K562 (cell line): ENCODE measurements at regions not wholly inside any gene's neighbourhood (a gene's known extent, or its start where the extent isn't known, plus 50 kb on each side); places are given as distances from the start of the nearest gene placed in this dataset.

ENCODE experiments used
- ATAC-seq: fragments of 200-7000 bp; cut with Tn5 transposase; 3 replicates; pipeline ENCODE4 v1.9.1; 2020; ENCODE audit warnings: moderate library complexity
- BruUV-seq: library from RNA; stranded (reverse); fragments of 400-500 nt; replicated peaks from 2 replicates; lab custom pipeline; 2021; lab: Mats Ljungman, UMichigan
- CTCF ChIA-PET: fragments of 300-600 bp; formaldehyde crosslinking; extraction: SDS; loops from one replicate; lab custom pipeline; 2021; ENCODE audit warnings: low intra/inter-chr PET ratio; lab: Yijun Ruan, JAX
- POLR2A ChIA-PET: fragments of 300-600, 350-650 bp; sonication (Branson Sonifier 250); formaldehyde crosslinking; extraction: SDS; loops from one replicate; lab custom pipeline; 2021; ENCODE audit warnings: antibody characterized with exemption, inconsistent platforms; lab: Yijun Ruan, JAX
- DNase-seq, 4 experiments: peaks; one replicate each; pipeline versions ENCODE4 v3.0.0 to v3.0.0-alpha.2; 2011 to 2018; ENCODE audit warnings: low spot score in 3 of 4, mixed read lengths in 3 of 4; ENCODE audit errors: extremely low read depth in 1 of 4
- FAIRE-seq: peaks from 2 replicates; lab custom pipeline; 2011; peaks lifted over from hg19 to GRCh38; lab: Jason Lieb, UNC
- H2AFZ ChIP-seq: 2 replicates; pipeline ENCODE4 v1.6.0; 2011; ENCODE audit warnings: low read depth, low read length, control low read depth, inconsistent platforms
- H3K27ac ChIP-seq: fragments of 200-600 bp; 3 replicates; pipeline ENCODE4 v1.8.0; 2011; ENCODE audit warnings: low read depth, mild to moderate bottlenecking, control low read depth, inconsistent platforms, low read length, moderate library complexity, mixed read lengths; ENCODE audit errors: extremely low read depth
- H3K27me3 ChIP-seq, 2 experiments: fragments of 300-600 bp in 1 of 2; 2 replicates in 1 of 2; 3 replicates in 1 of 2; pipeline versions ENCODE4 v1.6.0 to v1.8.0; 2011; ENCODE audit warnings: inconsistent platforms in 2 of 2, low read length in 2 of 2, mild to moderate bottlenecking in 1 of 2, mixed read lengths in 1 of 2, moderate library complexity in 1 of 2; ENCODE audit not compliant: control insufficient read depth in 2 of 2, insufficient read depth in 2 of 2
- H3K36me3 ChIP-seq: fragments of 300-600 bp; 3 replicates; pipeline ENCODE4 v1.8.0; 2011; ENCODE audit warnings: mild to moderate bottlenecking, low read length, inconsistent platforms; ENCODE audit not compliant: control insufficient read depth, insufficient read depth
- H3K4me1 ChIP-seq, 2 experiments: fragments of 200-600 bp in 1 of 2; replicated peaks in 1 of 2; 2 replicates in 1 of 2; 3 replicates in 1 of 2; pipeline versions ENCODE4 v1.5.1 to v1.8.0; 2011; ENCODE audit warnings: inconsistent platforms in 2 of 2, low read length in 2 of 2, mild to moderate bottlenecking in 1 of 2, mixed read lengths in 1 of 2, moderate library complexity in 1 of 2; ENCODE audit not compliant: control insufficient read depth in 2 of 2, insufficient read depth in 2 of 2
- H3K4me2 ChIP-seq: 2 replicates; pipeline ENCODE4 v1.6.1; 2011; ENCODE audit warnings: low read length, control low read depth, inconsistent platforms, mixed read lengths; ENCODE audit not compliant: insufficient read depth
- H3K4me3 ChIP-seq: fragments of 200-600 bp; sonication (generic), shearing (Covaris generic); 2 replicates; pipeline ENCODE4 v1.5.1; 2016; ENCODE audit warnings: control low read depth, inconsistent platforms
- H3K79me2 ChIP-seq: fragments of 200-600 bp; 3 replicates; pipeline ENCODE4 v1.8.0; 2011; ENCODE audit warnings: low read length, inconsistent platforms; ENCODE audit not compliant: control insufficient read depth, insufficient read depth
- H3K9ac ChIP-seq, 2 experiments: 2 replicates each; pipeline versions ENCODE4 v1.6.0 to v1.6.1; 2011; ENCODE audit warnings: low read depth in 2 of 2, low read length in 2 of 2, control low read depth in 1 of 2, inconsistent platforms in 1 of 2, mild to moderate bottlenecking in 1 of 2, mixed read lengths in 1 of 2; ENCODE audit not compliant: insufficient read depth in 1 of 2
- H3K9me1 ChIP-seq: one replicate; pipeline ENCODE4 v1.6.0; 2011; ENCODE audit warnings: inconsistent platforms, mild to moderate bottlenecking, low read length, moderate library complexity; ENCODE audit not compliant: control insufficient read depth, insufficient read depth
- H3K9me3 ChIP-seq: replicated peaks from 2 replicates; pipeline ENCODE4 v1.5.1; 2011; ENCODE audit warnings: low read depth, low read length, inconsistent platforms; ENCODE audit not compliant: control insufficient read depth, insufficient read depth
- H4K20me1 ChIP-seq: replicated peaks from 2 replicates; pipeline ENCODE4 v1.6.1; 2011; ENCODE audit warnings: low read length, inconsistent platforms, mixed read lengths; ENCODE audit not compliant: control insufficient read depth, insufficient read depth
- ARID1B ChIP-seq: fragments of 450-650 bp; IDR thresholded peaks from 2 replicates; pipeline ENCODE4 v1.6.1; 2016; ENCODE audit warnings: antibody characterized with exemption, mild to moderate bottlenecking, inconsistent platforms
- CHD4 ChIP-seq: fragments of 200-600 bp; sonication (generic); IDR thresholded peaks from 3 replicates; pipeline ENCODE4 v1.6.1; 2012; ENCODE audit warnings: low read depth, mild to moderate bottlenecking, mixed read lengths, low read length, inconsistent platforms; ENCODE audit not compliant: insufficient read depth, insufficient replicate concordance, poor library complexity, severe bottlenecking
- ELF2 ChIP-seq: fragments of 250-450 bp; sonication (Bioruptor Pico); IDR thresholded peaks from 2 replicates; pipeline ENCODE4 v1.5.0; 2021; ENCODE audit warnings: mild to moderate bottlenecking
- POLR2G ChIP-seq: fragments of 200-400 bp; formaldehyde crosslinking; IDR thresholded peaks from 2 replicates; pipeline ENCODE4 v1.6.1; 2017; ENCODE audit warnings: low read depth, mild to moderate bottlenecking, antibody characterized with exemption, low read length, moderate library complexity
- RBM14 ChIP-seq: fragments of 200-400 bp; formaldehyde crosslinking; IDR thresholded peaks from 2 replicates; pipeline ENCODE4 v1.6.1; 2018; ENCODE audit warnings: low read depth, mild to moderate bottlenecking, low read length, moderate library complexity, borderline replicate concordance; ENCODE audit not compliant: insufficient read depth
- RBM25 ChIP-seq: fragments of 200-400 bp; formaldehyde crosslinking; IDR thresholded peaks from 2 replicates; pipeline ENCODE4 v1.6.1; 2018; ENCODE audit warnings: low read length, low read depth, moderate library complexity; ENCODE audit not compliant: severe bottlenecking
- ZNF668 ChIP-seq: fragments of 250-450 bp; sonication (Bioruptor Pico); IDR thresholded peaks from 2 replicates; pipeline ENCODE4 v1.8.0; 2022; ENCODE audit warnings: mild to moderate bottlenecking, inconsistent platforms
- WGBS: fragments of 100-300 bp; shearing (Covaris generic); methylation state at CpG from one replicate; pipeline ENCODE4 v1.1.6; 2016; ENCODE audit warnings: low coverage, mixed read lengths; ENCODE audit not compliant: insufficient coverage; ENCODE audit errors: missing lambda C conversion rate; 5-methylcytosine and 5-hydroxymethylcytosine counted together
- in situ Hi-C: fragments of 300-500 bp; cut with MboI; formaldehyde crosslinking; loops from 4 replicates; pipeline ENCODE4 v1.15.0; 2018; ENCODE audit warnings: inconsistent platforms, mixed read lengths
- intact Hi-C: fragments of 100-400 bp; cut with micrococcal nuclease; formaldehyde crosslinking; loops from 2 replicates; pipeline ENCODE4 v1.14.2; 2022
- TF ChIP-seq, protein P1 (sequence below): fragments of 150-350 bp; IDR thresholded peaks from 2 replicates; pipeline ENCODE4 v1.6.1; 2014; ENCODE audit warnings: low read depth, mild to moderate bottlenecking, low read length, borderline replicate concordance

DNA sequence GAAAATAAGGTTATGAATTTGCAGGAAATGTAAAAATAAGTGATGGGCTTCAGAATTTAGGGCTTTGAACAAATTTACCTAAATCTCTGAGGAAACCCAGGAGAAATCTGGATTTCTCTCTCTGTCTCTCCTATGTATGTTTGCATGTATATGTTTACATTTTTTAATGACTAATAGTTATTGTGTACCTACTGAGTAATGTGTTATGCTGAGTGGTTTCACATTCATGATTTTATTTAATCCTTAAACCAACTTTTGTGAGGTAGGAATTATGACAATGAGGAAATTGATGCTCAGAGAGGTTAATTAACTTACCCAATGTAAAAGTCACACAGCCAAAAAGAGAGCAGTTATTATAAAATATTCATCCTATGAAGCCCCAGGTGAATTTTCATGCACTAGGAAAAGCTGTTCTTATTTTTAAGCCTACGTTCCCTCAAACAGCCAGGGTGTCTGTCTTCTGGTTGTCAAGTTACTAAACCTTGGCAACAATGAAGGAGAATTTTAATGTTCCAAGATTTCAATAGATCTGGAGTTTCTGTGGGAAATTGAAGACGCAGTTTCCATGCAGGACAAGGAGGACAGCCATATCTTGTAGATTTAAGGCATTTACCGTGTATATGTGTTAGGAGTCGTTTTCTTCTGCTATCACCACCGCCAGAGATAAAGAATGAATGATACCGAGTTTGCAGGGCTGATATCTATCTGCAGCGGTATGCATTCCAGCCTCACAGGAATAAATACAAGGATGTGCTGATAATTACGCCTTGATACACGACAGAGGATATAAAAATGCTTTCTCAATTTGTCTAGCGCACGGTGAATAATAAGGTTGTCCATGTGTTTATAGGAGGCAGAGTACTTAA lies 484.8 kb downstream of the ZSWIM6 start:
- in situ Hi-C loops: no loop called here
- no peak overlapping the region for H3K4me2 ChIP-seq
- H4K20me1 ChIP-seq: no peaks in the 10 kb centered on the region
- H3K9me1 ChIP-seq: no peaks in the 10 kb centered on the region
- intact Hi-C loops: no loop called here
- H2AFZ ChIP-seq: no peak overlapping the region
- ATAC-seq (no peak), DNase-seq (no peak), FAIRE-seq (no peak)
- no peak for TF ChIP-seq CHD4
- no peak for TF ChIP-seq POLR2G
- TF ChIP-seq ELF2 (CRISPR knock-in tag): no peak
- TF ChIP-seq, protein P1, sequence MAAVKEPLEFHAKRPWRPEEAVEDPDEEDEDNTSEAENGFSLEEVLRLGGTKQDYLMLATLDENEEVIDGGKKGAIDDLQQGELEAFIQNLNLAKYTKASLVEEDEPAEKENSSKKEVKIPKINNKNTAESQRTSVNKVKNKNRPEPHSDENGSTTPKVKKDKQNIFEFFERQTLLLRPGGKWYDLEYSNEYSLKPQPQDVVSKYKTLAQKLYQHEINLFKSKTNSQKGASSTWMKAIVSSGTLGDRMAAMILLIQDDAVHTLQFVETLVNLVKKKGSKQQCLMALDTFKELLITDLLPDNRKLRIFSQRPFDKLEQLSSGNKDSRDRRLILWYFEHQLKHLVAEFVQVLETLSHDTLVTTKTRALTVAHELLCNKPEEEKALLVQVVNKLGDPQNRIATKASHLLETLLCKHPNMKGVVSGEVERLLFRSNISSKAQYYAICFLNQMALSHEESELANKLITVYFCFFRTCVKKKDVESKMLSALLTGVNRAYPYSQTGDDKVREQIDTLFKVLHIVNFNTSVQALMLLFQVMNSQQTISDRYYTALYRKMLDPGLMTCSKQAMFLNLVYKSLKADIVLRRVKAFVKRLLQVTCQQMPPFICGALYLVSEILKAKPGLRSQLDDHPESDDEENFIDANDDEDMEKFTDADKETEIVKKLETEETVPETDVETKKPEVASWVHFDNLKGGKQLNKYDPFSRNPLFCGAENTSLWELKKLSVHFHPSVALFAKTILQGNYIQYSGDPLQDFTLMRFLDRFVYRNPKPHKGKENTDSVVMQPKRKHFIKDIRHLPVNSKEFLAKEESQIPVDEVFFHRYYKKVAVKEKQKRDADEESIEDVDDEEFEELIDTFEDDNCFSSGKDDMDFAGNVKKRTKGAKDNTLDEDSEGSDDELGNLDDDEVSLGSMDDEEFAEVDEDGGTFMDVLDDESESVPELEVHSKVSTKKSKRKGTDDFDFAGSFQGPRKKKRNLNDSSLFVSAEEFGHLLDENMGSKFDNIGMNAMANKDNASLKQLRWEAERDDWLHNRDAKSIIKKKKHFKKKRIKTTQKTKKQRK: no peak
- TF ChIP-seq RBM25: peak; percentile 39
- no peak for TF ChIP-seq RBM14
- no peak for TF ChIP-seq ZNF668
- no peak for TF ChIP-seq ARID1B
- no peaks in the 10 kb centered on the region for H3K79me2 ChIP-seq
- H3K36me3 ChIP-seq: no peaks in the 10 kb centered on the region
- H3K4me3 ChIP-seq: no peak overlapping the region
- POLR2A ChIA-PET: no interaction called here
- H3K27ac ChIP-seq: no peak overlapping the region
- CTCF ChIA-PET: interaction anchor here (0.5 kb wide), 1 partner anchor 962 kb away, joined by 4 read pairs; no protein-coding TSS in a partner anchor
- H3K27me3 ChIP-seq: no peaks in the 10 kb centered on the region
- BruUV-seq: no TSS peak
- no peaks in the 10 kb centered on the region for H3K4me1 ChIP-seq
- 7% methylated on average over 11 of the region's 11 CpGs for WGBS
- H3K9ac ChIP-seq: no peak overlapping the region
- H3K9me3 ChIP-seq: no peaks in the 10 kb centered on the region
